HPDE6-E6E7 (cell line): ENCODE measurements at regions not wholly inside any gene's neighbourhood (a gene's known extent, or its start where the extent isn't known, plus 50 kb on each side); places are given as distances from the start of the nearest gene placed in this dataset.

ENCODE experiments used
- DNase-seq: peaks from one replicate; pipeline ENCODE4 v3.0.0; 2011; ENCODE audit warnings: missing footprints; ENCODE audit errors: extremely low spot score

DNA sequence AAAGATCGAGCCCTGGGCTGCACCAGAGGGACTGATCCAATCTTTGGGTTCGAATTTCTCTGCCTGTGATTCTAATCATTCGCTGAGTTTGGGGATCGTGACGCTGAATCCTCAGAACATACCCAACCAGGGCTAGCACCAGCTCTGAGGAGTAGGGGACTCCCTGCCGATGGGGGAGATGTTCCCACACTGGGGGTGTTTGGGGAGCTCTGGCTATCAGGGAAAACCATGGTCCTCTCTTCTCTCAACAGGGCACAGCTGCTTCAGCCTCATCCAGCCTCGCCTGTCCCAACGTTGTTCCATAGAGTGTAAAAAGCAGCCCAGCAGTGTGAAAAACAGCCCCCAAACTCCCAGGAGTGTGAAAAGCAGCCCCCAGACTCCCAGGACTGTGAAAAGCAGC, 136.6 kb downstream of the ANKRD60 start:
- DNase-seq: no peak

GRCh38 chr20:58090161-58090560, 138.3 kb downstream of the ANKRD60 start:
- DNase-seq: no peak

GRCh38 chr20:58088625-58089024, 139.8 kb downstream of the ANKRD60 start:
- no peak for DNase-seq

DNA sequence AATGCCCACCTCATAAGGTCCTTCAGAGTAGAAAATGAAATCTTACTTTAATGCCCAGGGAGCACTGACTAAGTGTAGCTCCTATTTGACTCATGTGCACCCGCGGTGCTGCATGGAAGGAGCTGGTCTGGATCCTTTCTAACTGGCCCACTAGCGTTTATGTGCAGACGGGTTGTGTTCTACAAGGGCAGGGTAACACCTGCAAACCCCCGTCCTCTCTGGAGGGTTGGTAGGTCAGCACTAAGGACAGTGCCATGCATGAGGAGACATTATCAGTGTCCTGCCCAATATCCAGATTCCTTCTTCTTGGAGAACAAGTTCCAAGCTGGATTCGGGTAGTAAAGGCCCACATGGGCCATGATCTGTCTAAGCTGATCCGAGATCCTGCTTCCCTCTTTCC, 140.3 kb downstream of the ANKRD60 start:
- DNase-seq: no peak

- no peak for DNase-seq
Measured at GRCh38 chr20:58087562-58087858, 140.9 kb downstream of the ANKRD60 start.

- DNase-seq: peak; percentile 67
Measured at GRCh38 chr20:58086763-58087561, 141.5 kb downstream of the ANKRD60 start.

- DNase-seq: no peak
Measured at GRCh38 chr20:58084966-58085365, 143.5 kb downstream of the ANKRD60 start.

DNA sequence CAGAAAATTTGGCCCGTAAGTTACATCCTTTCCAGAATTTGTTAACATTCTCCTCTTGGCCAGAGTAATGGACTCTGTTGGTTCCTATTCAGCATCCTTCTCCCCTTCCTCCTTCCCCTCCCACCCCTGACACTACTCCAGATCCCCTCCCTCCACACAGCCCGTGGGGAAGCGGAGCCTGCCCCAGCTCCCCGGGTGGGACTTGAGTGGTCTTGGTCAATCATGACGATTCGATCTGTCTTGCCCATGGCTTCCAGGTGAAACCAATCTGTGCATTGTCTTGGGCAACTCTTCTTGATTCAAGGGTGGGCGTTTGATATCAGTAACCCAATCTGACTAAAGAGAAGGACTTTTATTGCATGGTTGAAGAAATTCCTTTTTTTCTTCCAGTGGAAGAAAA, 143.9 kb downstream of the ANKRD60 start:
- no peak for DNase-seq

DNA sequence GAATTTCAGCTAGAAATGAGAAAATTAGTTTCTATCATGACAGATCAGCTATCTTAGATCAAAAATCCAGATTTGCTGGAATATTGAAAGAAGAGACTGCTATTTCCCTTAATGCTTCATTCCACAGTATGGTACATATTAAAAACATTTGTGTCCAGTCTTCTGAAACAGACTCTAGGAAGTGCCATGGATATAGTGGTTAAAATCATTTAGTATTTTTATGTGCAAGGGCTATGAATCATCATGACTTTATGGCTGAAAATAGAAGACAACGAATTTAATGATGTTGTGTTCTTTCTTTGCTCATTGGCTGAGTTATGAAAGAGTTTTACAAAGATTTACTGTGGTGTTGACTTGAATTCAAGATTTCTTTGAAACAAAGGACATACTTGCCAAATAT, 146.6 kb downstream of the ANKRD60 start:
- no peak for DNase-seq

GRCh38 chr20:58078741-58079522, 149.5 kb downstream of the ANKRD60 start:
- no peak for DNase-seq

- DNase-seq: no peak
Measured at GRCh38 chr20:58077282-58077681, 151.2 kb downstream of the ANKRD60 start.

- DNase-seq: no peak
Measured at GRCh38 chr20:58076405-58076804, 152.0 kb downstream of the ANKRD60 start.

- no peak for DNase-seq
Measured at GRCh38 chr20:58075586-58076345, 152.7 kb downstream of the ANKRD60 start.

DNA sequence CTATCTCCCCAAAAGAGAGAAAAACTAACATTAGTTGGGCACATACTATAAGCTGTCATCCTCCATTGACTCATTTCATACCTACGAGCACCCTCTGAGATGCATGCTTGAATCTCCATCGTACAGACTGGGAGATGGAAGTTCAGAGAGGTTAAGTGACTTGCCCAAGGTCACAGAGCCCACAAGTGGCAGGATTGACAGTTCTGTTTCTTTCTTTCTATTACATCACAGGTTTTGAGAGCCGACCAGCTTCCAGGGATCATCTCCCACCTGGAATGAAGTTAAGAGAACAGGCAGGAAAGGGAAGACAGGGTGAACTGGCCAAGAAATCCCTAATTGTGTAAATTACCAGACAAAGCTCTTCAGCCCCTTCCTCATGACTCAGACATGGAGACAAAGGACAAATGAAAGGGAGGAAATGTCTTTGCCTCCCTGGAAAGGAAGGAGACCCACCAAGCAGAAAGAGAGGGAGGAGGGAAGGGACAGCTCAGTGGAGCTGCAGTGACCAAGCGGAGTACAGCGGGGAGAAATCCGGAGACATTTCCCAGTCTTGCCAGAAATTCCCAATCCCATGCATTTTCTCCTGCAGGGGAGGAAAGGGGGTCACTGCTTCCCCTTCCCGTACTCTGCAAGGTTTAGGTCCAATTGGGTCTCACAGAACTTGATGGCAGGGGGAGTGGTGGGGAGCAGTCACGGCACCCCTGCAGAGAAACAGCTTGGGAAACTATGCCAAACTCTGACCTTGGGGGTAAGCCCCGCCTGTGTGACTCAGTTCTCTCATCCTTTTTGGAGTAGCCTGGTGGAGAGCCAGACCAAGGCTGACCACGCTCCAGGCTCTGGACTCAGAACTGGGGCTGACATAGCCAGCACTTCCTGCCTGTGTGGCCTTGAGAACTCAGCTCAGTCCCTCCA, 154.3 kb downstream of the ANKRD60 start:
- DNase-seq: no peak

DNA sequence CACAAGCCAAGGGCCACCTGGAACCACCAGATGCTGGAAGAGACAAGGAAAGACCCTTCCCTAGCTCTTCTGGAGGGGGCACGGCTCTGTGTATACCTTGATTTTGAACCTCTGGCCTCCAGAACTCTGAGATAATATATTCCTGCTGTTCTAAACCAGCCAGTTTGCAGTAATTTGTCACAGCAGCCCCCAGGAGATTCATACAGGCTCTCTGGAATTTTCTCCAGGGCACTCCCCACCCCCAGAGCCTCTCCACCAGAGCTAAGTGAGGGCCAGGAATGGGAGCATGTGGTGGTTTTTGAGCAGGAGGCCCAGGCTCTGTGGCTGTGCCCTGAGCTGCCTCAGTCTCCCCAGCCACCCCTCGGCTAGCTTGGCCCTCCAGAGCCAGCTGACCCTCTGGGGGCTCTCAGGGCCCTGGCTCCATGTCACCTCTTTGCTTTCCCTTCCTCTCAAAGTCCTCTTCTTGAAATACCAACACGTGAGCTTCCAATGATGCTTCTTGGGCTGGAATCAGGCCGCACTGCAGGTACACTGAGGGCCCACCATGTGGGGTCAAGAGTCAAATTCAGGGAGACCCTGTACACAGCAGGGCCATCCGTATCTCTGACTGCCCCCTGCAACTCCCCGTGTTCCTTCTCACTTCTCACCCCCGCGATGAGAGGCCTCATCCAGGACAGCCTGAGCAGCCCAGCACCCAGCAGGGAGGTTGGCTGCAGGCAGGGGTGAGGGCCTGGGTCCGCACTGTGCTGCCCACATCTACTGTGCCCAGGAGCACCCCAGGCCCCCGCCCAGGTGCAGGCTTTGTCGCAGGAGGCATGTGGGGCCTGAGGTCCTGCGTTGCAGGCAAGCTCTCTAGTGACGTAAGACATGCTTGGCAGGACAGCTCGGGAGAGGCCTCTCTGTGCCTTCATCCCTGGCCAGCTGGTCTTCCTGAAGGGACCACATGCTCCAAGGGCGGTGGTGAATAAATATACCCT, 155.5 kb downstream of the ANKRD60 start:
- DNase-seq: no peak

GRCh38 chr20:58071991-58072390, 156.5 kb downstream of the ANKRD60 start:
- no peak for DNase-seq

- DNase-seq: no peak
Measured at GRCh38 chr20:58071298-58071697, 157.2 kb downstream of the ANKRD60 start.

DNA sequence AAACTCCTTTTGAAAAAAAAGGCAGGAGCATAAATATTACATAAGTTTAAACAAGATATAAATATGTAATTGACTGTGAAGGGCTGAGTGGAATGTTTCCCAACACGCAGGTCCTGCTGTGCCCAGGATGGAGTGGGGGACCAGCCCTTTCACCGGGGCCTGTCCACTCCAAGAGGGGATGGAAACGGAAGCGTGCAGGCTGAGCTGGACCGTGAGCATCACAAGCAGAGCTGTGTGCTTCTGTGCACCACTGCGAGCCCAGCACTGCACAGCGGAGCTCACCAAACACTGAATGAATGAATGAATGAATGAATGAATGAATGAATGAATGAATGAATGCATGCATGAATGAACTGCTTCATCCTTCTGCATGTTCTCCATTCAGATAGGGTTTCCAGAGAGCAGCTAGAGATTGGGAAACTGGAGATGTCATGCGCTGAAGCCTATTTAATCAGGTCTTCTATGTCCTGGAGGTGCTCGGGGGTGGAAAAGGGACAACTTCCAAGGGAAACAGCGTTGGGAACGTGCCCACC, 157.7 kb downstream of the ANKRD60 start:
- no peak for DNase-seq

GRCh38 chr20:58069796-58070663, 158.4 kb downstream of the ANKRD60 start:
- no peak for DNase-seq
